PC-9 (cell line): ENCODE measurements at regions not wholly inside any gene's neighbourhood (a gene's known extent, or its start where the extent isn't known, plus 50 kb on each side); places are given as distances from the start of the nearest gene placed in this dataset.

Experiments
- BruUV-seq: library from RNA; stranded (reverse); fragments of 400-500 nt; replicated peaks from 2 replicates; lab custom pipeline; 2021; lab: Mats Ljungman, UMichigan
- CTCF ChIA-PET: fragments of 300-600 bp; sonication (Branson Sonifier 250); formaldehyde crosslinking; loops from one replicate; lab custom pipeline; 2022; ENCODE audit warnings: antibody characterized with exemption; lab: Charles Lee
- POLR2A ChIA-PET: fragments of 300-600 bp; sonication (Branson Sonifier 250); formaldehyde crosslinking; loops from one replicate; lab custom pipeline; 2022; ENCODE audit warnings: antibody characterized with exemption; ENCODE audit not compliant: unreplicated experiment; lab: Charles Lee
- DNase-seq, 2 experiments: peaks; one replicate each; pipeline versions ENCODE4 v3.0.0 to v3.0.0-alpha.2; 2015 to 2022; ENCODE audit warnings: mixed read lengths in 1 of 2
- H2AFZ ChIP-seq: fragments of 200-600 bp; sonication (generic); 2 replicates; pipeline ENCODE4 v1.8.1; 2017; ENCODE audit warnings: antibody characterized with exemption
- H3F3A ChIP-seq: fragments of 200-600 bp; sonication (generic); 2 replicates; pipeline ENCODE4 v1.8.1; 2017; ENCODE audit warnings: antibody characterized with exemption, mild to moderate bottlenecking, low read depth; ENCODE audit not compliant: insufficient read depth
- H3K27ac ChIP-seq: fragments of 200-600 bp; sonication (generic); 2 replicates; pipeline ENCODE4 v1.6.1; 2016; ENCODE audit warnings: mixed run types
- H3K27me3 ChIP-seq: fragments of 200-600 bp; sonication (generic); 2 replicates; pipeline ENCODE4 v1.6.1; 2016; ENCODE audit warnings: low read depth, mixed run types; ENCODE audit not compliant: insufficient read depth
- H3K36me3 ChIP-seq: fragments of 200-600 bp; sonication (generic); 2 replicates; pipeline ENCODE4 v1.6.1; 2016; ENCODE audit warnings: low read depth, mixed run types
- H3K4me1 ChIP-seq: fragments of 200-600 bp; sonication (generic); replicated peaks from 2 replicates; pipeline ENCODE4 v1.6.1; 2016; ENCODE audit warnings: mixed run types; ENCODE audit not compliant: insufficient read depth
- H3K4me2 ChIP-seq: fragments of 200-600 bp; sonication (generic); 2 replicates; pipeline ENCODE4 v1.6.1; 2017; ENCODE audit warnings: mixed run types
- H3K4me3 ChIP-seq: fragments of 200-600 bp; sonication (generic); 2 replicates; pipeline ENCODE4 v1.6.1; 2016; ENCODE audit warnings: mixed run types
- H3K79me2 ChIP-seq: fragments of 200-600 bp; sonication (generic); 2 replicates; pipeline ENCODE4 v1.6.1; 2017; ENCODE audit warnings: low read depth, mixed run types
- H3K9me2 ChIP-seq: fragments of 200-600 bp; sonication (generic); 2 replicates; pipeline ENCODE4 v1.8.1; 2017; ENCODE audit warnings: mild to moderate bottlenecking; ENCODE audit not compliant: insufficient read depth
- H3K9me3 ChIP-seq: fragments of 200-600 bp; sonication (generic); 2 replicates; pipeline ENCODE4 v1.8.1; 2016; ENCODE audit warnings: low read depth; ENCODE audit not compliant: insufficient read depth
- H4K20me1 ChIP-seq: fragments of 200-600 bp; sonication (generic); 2 replicates; pipeline ENCODE4 v1.8.1; 2017; ENCODE audit not compliant: insufficient read depth
- EZH2 ChIP-seq: fragments of 200-600 bp; sonication (generic); IDR thresholded peaks from 2 replicates; pipeline ENCODE4 v1.8.0; 2017; ENCODE audit warnings: antibody characterized with exemption, low read depth
- intact Hi-C: fragments of 100-400 bp; cut with micrococcal nuclease; formaldehyde crosslinking; loops from one replicate; pipeline ENCODE4 v1.10.0; 2022; ENCODE audit not compliant: unreplicated experiment
- TF ChIP-seq, protein P1 (sequence below): fragments of 200-600 bp; sonication (generic); conservative IDR thresholded peaks from 2 replicates; pipeline ENCODE4 v1.6.1; 2017; ENCODE audit warnings: mixed run types, antibody characterized with exemption, mild to moderate bottlenecking, moderate library complexity

DNA sequence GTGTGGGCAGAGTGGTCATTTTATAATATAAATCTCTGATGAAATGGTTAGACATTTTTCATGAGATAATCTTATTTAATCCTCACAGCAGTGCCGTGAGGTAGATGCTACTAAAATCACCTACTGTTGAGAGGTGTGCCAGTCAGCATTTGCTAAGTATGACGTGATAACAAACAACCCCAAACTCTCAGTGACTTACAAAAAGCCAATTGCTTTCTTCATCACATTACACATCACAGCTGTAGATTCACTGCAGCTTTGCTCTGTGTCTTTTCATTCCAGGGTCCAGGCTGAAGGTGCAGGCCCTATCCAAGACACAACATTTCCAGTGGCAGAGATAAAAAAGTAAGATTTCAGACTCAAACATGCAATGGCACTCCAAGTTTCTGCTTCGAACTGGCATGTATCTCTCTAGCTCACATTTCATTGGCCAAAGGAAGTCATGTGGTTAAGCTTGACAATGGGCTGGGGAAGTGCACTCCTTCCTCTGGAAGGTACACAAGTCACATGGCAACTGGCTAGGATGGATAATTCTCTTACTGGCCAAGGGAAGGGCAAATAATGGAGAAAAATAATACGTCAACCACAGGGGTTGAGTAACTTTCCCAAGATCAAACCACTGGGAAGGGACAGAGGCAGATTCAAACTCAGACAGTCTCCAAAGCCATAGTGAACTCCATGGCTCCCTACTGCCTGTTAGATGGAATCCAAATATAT is 69.5 kb upstream of the EPB41L1 start:
- peaks cover 7% of the 10 kb centered on the region; the same call in 1 of the 2 replicates for H3K9me3 ChIP-seq
- peaks cover 63% of the 10 kb centered on the region for H3F3A ChIP-seq
- CTCF ChIA-PET = interaction anchor here (0.7 to 1.4 kb wide), 5 partner anchors 12 to 92 kb away, joined by 3 to 5 read pairs (median 3); no protein-coding TSS in a partner anchor
- peak overlapping the region; percentile 69; the same call in 1 of the 2 replicates for H2AFZ ChIP-seq
- TSS peak; percentile 62 for BruUV-seq
- no peaks in the 10 kb centered on the region for H3K9me2 ChIP-seq
- peak overlapping the region; percentile 97 for H3K27ac ChIP-seq
- no peaks in the 10 kb centered on the region for H3K36me3 ChIP-seq
- H3K27me3 ChIP-seq = no peaks in the 10 kb centered on the region
- no peaks in the 10 kb centered on the region for H3K79me2 ChIP-seq
- H3K4me1 ChIP-seq = peaks cover 74% of the 10 kb centered on the region
- peak; percentile 49 to 86 for DNase-seq
- H3K4me3 ChIP-seq = peak overlapping the region; percentile 43
- intact Hi-C loops = no loop called here
- TF ChIP-seq, protein P1, sequence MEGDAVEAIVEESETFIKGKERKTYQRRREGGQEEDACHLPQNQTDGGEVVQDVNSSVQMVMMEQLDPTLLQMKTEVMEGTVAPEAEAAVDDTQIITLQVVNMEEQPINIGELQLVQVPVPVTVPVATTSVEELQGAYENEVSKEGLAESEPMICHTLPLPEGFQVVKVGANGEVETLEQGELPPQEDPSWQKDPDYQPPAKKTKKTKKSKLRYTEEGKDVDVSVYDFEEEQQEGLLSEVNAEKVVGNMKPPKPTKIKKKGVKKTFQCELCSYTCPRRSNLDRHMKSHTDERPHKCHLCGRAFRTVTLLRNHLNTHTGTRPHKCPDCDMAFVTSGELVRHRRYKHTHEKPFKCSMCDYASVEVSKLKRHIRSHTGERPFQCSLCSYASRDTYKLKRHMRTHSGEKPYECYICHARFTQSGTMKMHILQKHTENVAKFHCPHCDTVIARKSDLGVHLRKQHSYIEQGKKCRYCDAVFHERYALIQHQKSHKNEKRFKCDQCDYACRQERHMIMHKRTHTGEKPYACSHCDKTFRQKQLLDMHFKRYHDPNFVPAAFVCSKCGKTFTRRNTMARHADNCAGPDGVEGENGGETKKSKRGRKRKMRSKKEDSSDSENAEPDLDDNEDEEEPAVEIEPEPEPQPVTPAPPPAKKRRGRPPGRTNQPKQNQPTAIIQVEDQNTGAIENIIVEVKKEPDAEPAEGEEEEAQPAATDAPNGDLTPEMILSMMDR = no peak
- peak overlapping the region; percentile 85 for H3K4me2 ChIP-seq
- POLR2A ChIA-PET = interaction anchor here (0.5 to 2.7 kb wide), 8 partner anchors 10 to 1094 kb away, joined by 3 to 29 read pairs (median 4); no protein-coding TSS in a partner anchor
- no peaks in the 10 kb centered on the region for H4K20me1 ChIP-seq

DNA sequence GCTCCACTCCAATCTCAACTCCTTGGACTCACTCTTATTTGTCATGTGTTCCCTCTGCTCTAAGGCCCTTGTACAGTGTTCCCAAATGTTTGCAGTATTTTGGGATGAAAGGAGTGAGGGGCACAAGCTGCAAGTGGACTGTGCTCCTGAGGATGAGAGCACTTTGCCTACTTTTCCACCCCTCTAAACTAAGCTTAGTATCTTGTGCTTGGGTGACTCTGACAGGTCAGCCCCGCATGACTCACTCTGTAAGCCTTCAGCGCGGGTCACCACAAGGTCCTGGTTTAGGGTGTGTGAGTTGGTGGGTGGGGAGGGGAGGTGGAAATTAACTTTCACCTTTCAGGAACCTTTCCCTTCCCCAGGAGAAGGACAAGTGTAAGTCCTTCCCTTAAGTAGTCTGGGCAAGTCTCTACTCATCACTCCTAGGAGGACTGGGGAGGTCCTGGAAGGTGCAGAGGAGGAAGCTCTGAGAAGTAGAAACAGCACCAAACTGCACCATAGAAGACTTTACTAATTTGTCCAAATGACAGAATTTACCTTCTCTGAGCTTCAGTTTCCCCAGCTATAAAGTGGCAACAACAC is 68.8 kb upstream of the EPB41L1 start:
- Histone ChIP-seq H3K27me3 (no peaks in the 10 kb centered on the region), H4K20me1 (no peaks in the 10 kb centered on the region), H3K4me1 (peaks cover 73% of the 10 kb centered on the region), H3F3A (peaks cover 68% of the 10 kb centered on the region), H3K27ac (peak overlapping the region; percentile 97), H3K4me3 (peak overlapping the region; percentile 43; the same call in 1 of the 2 replicates), H3K9me3 (peaks cover 7% of the 10 kb centered on the region; the same call in 1 of the 2 replicates), H3K4me2 (peak overlapping the region; percentile 85), H3K36me3 (no peaks in the 10 kb centered on the region), H3K79me2 (no peaks in the 10 kb centered on the region), H3K9me2 (no peaks in the 10 kb centered on the region), H2AFZ (no peak overlapping the region; the same call in 1 of the 2 replicates)
- CTCF ChIA-PET = interaction anchor here (0.6 to 1.4 kb wide), 6 partner anchors 12 to 93 kb away, joined by 3 to 11 read pairs (median 4); no protein-coding TSS in a partner anchor
- DNase-seq = peak; percentile 91 to 96
- TF ChIP-seq, protein P1 = no peak
- no peak for TF ChIP-seq EZH2
- intact Hi-C loops = loop anchor here (2.0 kb wide), 1 partner anchor 53 kb away; no protein-coding TSS in a partner anchor
- POLR2A ChIA-PET = interaction anchor here (0.6 to 2.7 kb wide), 12 partner anchors 10 to 1134 kb away, joined by 3 to 29 read pairs (median 5); no protein-coding TSS in a partner anchor
- BruUV-seq = no TSS peak

DNA sequence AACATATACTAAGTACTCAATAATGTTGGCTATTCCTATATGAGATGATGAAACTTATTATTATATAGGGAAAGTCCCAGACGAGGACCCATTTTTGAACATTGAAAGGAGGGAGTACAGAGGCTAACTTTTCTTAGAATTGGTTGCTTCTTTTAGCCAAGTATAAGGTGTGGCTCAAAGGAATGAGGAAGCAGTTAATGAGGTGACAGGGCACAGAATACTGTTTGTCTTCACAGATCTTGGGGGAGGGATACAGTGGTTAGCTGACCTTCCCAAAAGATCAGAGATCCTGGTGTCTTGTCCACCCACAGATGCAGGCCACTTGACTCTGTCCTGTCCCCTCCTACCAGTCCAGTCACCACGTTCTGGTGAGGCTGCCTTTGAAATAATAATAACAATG is 67.8 kb upstream of the EPB41L1 start:
- DNase-seq = peak; percentile 45 to 85
- Histone ChIP-seq H2AFZ (no peak overlapping the region), H3K4me3 (peak overlapping the region; percentile 40; the same call in 1 of the 2 replicates), H3K79me2 (peaks cover 2% of the 10 kb centered on the region), H3K27ac (peak overlapping the region; percentile 97), H3F3A (peaks cover 78% of the 10 kb centered on the region), H3K36me3 (no peaks in the 10 kb centered on the region), H3K27me3 (no peaks in the 10 kb centered on the region), H3K9me2 (no peaks in the 10 kb centered on the region), H4K20me1 (no peaks in the 10 kb centered on the region), H3K4me2 (peak overlapping the region; percentile 85), H3K4me1 (peaks cover 78% of the 10 kb centered on the region), H3K9me3 (peaks cover 7% of the 10 kb centered on the region; the same call in 1 of the 2 replicates)
- BruUV-seq = no TSS peak
- ChIA-PET CTCF (interaction anchor here (0.6 to 0.7 kb wide), 2 partner anchors 36 to 79 kb away, joined by 6 to 8 read pairs; no protein-coding TSS in a partner anchor), POLR2A (interaction anchor here (0.6 to 2.7 kb wide), 4 partner anchors 10 to 1135 kb away, joined by 4 to 29 read pairs (median 6); no protein-coding TSS in a partner anchor)
- intact Hi-C loops = loop anchor here (2.0 kb wide), 1 partner anchor 52 kb away; no protein-coding TSS in a partner anchor
- TF ChIP-seq EZH2 = no peak
- TF ChIP-seq, protein P1 = no peak
